Right cardiac atrium (tissue), 5 donors: ENCODE measurements at regions not wholly inside any gene's neighbourhood (a gene's known extent, or its start where the extent isn't known, plus 50 kb on each side); places are given as distances from the start of the nearest gene placed in this dataset.

Source experiments
- ATAC-seq, 2 donors: fragments of 200-7000 bp; cut with Tn5 transposase; one replicate each; pipeline versions ENCODE4 v1.8.0 to v1.9.1; 2020; ENCODE audit warnings: moderate library complexity in 2 of 2, mild to moderate bottlenecking in 1 of 2
- DNase-seq, 3 donors: peaks; one replicate each; pipeline ENCODE4 v3.0.0-alpha.2; 2020
- H3K27ac ChIP-seq: one replicate; pipeline ENCODE4 v1.5.1; 2013; ENCODE audit warnings: mild to moderate bottlenecking, low read length, control low read depth, moderate library complexity
- H3K27me3 ChIP-seq: one replicate; pipeline ENCODE4 v1.6.1; 2013; ENCODE audit not compliant: control insufficient read depth, insufficient read depth
- H3K4me1 ChIP-seq: one replicate; pipeline ENCODE4 v1.6.1; 2013; ENCODE audit warnings: low read length; ENCODE audit not compliant: control insufficient read depth, insufficient read depth
- H3K4me3 ChIP-seq: one replicate; pipeline ENCODE4 v1.5.1; 2013; ENCODE audit warnings: low read length, control low read depth
- H3K9me3 ChIP-seq: one replicate; pipeline ENCODE4 v1.6.1; 2013; ENCODE audit warnings: low read length; ENCODE audit not compliant: control insufficient read depth
- WGBS: extraction: QIAGEN DNeasy Blood & Tissue Kit; methylation state at CpG from one replicate; pipeline ENCODE4 v1.1.7; 2013; 5-methylcytosine and 5-hydroxymethylcytosine counted together
- intact Hi-C, 4 donors: fragments of 100-400 bp; cut with DNase I; formaldehyde crosslinking; loops; one replicate each; pipeline versions ENCODE4 v1.11.0 to v1.14.0; 2022 to 2023
- donor health status: healthy with polysubstance abuse.
- donor health status: DM: no; HTN: yes; CAD: no.
- donor health status: DM: no; HTN: no; CAD: no.
- donor health status: DM: no; HTN: yes; CAD: no; lungs with severe emphysema.
- donor health status: DM: yes; HTN: yes; CAD: no.

DNA sequence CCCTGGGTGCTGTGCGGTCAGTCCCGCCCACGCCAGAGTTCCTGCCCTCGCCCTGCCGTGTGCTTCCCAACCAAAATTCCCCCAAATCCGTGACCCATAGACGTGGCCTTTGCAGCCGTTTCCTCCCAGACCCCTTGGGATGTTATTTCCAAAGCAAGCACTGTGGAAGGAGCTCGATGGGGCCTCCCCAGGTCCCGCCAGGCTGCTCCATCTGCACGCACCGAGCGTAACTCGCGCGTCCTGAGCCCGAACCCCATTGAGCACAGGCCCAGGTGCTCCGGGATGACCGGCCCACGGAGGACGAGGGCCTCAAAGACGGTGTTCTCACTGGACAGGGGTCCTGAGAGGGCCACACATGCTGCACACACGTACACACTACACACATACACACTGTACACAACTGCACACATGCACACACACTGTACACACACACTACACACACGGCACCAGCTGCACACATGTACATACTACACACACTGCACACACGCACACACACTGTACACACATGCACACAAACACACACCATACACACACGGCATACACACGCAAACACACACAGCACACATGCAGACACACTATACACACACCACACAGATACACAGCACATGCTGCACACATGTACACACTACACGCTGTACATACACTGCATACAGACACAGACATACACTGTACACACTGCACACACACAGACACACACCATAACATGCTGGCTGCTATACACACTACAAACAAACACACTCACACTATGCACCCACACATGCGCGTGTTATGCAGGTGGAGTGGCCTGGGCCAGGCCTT, 431.2 kb upstream of the SALL3 start:
- intact Hi-C loops: no loop called here
- DNase-seq (no peak), ATAC-seq (no peak)
- WGBS: 93% methylated on average over 30 of the region's 30 CpGs
- Histone ChIP-seq H3K9me3 (no peaks in the 10 kb centered on the region), H3K27me3 (peaks cover 2% of the 10 kb centered on the region), H3K4me3 (no peak overlapping the region), H3K27ac (no peak overlapping the region), H3K4me1 (no peaks in the 10 kb centered on the region)

DNA sequence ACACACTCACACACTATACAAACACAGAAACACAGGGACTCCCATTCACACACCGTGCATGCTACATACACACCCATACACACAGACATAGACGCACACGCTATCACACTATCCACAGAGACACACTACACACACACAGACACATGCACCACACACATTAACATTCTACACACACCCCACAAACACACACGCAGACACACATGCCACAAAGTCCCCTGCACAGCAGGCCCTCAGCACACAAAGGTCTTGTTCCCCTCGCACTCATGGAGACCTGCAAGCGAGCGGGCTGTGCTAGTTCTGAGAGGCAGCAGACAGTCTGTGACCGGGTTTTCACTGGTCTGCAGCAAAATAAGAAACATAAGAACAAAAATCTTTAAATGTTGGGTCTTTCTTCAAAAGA, 429.6 kb upstream of the SALL3 start:
- intact Hi-C loops: no loop called here
- 88% methylated on average over 8 of the region's 8 CpGs for WGBS
- peaks cover 3% of the 10 kb centered on the region for H3K9me3 ChIP-seq
- no peaks in the 10 kb centered on the region for H3K4me1 ChIP-seq
- ATAC-seq (no peak), DNase-seq (peak in 1 of 3 donors; percentile 7)
- no peak overlapping the region for H3K4me3 ChIP-seq
- H3K27me3 ChIP-seq: peaks cover 2% of the 10 kb centered on the region
- H3K27ac ChIP-seq: no peak overlapping the region

DNA sequence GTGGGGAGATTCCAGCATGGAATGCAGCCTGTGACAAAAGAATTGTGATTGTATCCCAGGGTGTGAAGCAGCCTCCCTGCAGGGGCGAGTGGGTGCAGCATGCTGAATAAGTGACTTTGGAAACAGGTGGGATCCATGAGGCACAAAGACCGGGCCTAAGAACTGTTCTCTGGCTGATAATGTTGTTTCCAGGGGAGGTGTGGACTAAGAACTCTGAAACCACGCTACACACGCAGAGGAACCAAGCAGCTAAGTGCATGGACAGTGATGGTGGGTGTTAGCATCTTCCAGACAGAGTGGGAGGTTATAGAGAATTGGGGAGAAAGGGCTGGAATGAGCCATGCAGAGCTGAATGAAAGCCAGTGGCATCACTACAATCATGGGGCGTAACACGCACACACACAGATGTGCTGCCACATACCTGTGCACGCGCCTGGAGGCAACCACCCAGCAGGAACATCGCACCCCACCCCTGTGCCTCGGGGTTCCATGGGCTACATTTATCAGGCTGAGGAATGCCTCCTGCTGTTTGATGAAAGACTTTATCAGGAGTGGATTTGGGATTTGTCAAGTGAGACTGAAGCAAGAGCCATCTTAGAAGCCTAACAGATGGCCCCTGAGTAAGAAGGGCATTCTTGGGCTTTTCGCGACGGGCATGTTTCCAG, 424.5 kb upstream of the SALL3 start:
- intact Hi-C loops: no loop called here
- no peak for ATAC-seq
- H3K27me3 ChIP-seq: peaks cover 2% of the 10 kb centered on the region
- H3K4me3 ChIP-seq: no peak overlapping the region
- no peak for DNase-seq
- H3K9me3 ChIP-seq: peaks cover 3% of the 10 kb centered on the region
- no peaks in the 10 kb centered on the region for H3K4me1 ChIP-seq
- 82% methylated on average over 13 of the region's 13 CpGs for WGBS
- H3K27ac ChIP-seq: no peak overlapping the region

DNA sequence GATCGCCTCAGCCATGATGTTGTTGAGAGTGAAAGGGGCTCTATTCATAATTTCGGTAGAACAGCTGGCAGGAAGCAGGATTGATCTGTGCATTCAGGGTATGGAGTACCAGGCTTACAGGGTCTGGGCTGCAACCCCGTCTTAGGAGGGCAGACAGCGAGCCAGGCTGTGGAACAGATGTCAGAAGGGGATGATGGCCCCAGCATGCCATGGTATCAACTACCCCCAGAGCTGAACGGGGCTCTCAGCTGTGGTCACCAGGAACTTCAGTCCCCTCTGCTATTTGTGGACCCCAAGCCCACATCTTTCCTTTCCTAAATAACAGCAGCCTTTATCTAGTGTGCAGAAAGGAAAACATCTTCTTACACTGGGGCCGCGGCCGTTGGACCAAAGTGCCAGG, 422.2 kb upstream of the SALL3 start:
- Histone ChIP-seq H3K4me1 (no peaks in the 10 kb centered on the region), H3K27ac (no peak overlapping the region), H3K9me3 (peaks cover 3% of the 10 kb centered on the region), H3K4me3 (no peak overlapping the region), H3K27me3 (no peaks in the 10 kb centered on the region)
- ATAC-seq (no peak), DNase-seq (no peak)
- intact Hi-C loops: no loop called here
- WGBS: 88% methylated on average over 8 of the region's 8 CpGs

DNA sequence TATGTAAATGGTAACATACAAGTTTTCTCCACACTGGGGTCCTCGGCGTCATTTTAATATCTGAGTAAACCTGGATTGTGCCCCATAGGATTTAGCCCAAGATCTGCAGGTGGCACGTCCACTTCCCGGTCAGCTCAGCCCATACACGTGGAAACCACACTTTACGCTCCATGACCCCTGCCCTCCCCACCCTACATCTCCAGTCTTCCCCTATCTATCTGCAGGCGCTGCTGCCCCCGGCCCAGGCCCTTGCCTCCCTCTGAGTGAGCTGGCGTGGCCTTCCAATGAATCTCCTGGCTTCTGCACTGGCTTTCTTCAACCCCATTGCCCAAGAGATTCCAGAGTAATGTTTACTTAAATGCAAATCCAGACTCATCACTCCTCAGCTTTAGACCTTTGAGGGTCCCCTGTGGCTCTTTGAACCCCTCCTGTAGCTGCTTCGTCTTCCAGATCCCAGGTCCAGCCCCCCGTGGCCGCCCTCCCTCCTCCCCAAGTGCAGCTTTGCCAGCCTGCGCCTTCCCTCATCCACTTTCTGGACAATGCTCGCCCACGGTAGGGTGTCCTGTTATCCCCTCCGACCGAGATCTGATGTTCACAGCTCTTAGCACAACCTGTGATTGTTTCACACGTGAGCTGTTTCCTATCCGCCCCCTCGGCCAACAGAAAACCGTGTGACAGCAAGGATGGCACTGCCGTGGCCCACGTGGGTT, 421.4 kb upstream of the SALL3 start:
- ATAC-seq (no peak), DNase-seq (no peak)
- H3K9me3 ChIP-seq: peaks cover 3% of the 10 kb centered on the region
- H3K4me1 ChIP-seq: no peaks in the 10 kb centered on the region
- no peak overlapping the region for H3K27ac ChIP-seq
- intact Hi-C loops: no loop called here
- 84% methylated on average over 23 of the region's 23 CpGs for WGBS
- H3K4me3 ChIP-seq: no peak overlapping the region
- H3K27me3 ChIP-seq: no peaks in the 10 kb centered on the region

DNA sequence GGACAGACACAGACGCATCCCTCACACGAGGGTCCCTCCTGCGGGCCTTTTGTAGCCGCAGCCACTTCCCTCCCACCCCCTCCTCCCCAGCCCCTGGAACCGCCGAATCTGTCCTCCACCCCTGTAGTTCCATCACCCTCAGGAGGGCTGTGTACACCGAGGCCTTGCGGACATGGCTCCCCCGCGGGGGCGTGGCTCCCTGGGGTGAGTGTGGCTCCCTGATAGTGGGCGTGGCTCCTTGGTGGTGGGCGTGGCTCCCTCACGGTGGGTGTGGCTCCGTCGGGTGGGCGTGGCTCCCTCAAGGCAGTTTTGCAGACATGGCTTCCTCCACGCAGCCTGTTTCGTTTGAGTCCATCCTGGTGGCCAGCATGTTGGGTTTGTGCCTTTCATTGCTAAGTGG, 420.7 kb upstream of the SALL3 start:
- Histone ChIP-seq H3K27ac (no peak overlapping the region), H3K9me3 (peaks cover 3% of the 10 kb centered on the region), H3K4me3 (no peak overlapping the region), H3K27me3 (no peaks in the 10 kb centered on the region), H3K4me1 (no peaks in the 10 kb centered on the region)
- WGBS: 67% methylated on average over 19 of the region's 19 CpGs
- intact Hi-C loops: no loop called here
- DNase-seq (no peak), ATAC-seq (no peak)

DNA sequence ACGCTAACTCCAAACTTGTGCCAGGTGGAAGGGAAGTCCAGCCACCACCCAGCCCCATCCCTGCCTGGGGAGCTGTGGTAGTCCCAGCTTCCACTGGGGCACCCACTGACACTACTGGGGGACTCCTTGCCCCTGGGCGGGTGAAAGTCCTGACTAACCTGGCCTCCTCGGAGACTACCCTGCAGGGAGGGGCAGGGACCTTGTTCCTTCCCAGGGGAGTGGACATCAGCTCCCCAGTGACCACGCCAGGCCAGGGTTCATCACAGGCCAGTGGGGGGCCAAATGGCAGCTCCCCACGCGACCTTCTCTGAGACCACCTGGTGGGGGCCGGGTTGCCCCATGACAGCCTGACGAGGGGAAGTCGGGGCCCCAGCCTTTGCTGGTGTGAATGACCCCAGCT, 420.0 kb upstream of the SALL3 start:
- no peak overlapping the region for H3K4me3 ChIP-seq
- 90% methylated on average over 9 of the region's 9 CpGs for WGBS
- H3K27me3 ChIP-seq: no peaks in the 10 kb centered on the region
- H3K9me3 ChIP-seq: peaks cover 3% of the 10 kb centered on the region
- no peak overlapping the region for H3K27ac ChIP-seq
- no peak for DNase-seq
- peak in 1 of 2 donors; percentile 17 for ATAC-seq
- no peaks in the 10 kb centered on the region for H3K4me1 ChIP-seq
- intact Hi-C loops: no loop called here

DNA sequence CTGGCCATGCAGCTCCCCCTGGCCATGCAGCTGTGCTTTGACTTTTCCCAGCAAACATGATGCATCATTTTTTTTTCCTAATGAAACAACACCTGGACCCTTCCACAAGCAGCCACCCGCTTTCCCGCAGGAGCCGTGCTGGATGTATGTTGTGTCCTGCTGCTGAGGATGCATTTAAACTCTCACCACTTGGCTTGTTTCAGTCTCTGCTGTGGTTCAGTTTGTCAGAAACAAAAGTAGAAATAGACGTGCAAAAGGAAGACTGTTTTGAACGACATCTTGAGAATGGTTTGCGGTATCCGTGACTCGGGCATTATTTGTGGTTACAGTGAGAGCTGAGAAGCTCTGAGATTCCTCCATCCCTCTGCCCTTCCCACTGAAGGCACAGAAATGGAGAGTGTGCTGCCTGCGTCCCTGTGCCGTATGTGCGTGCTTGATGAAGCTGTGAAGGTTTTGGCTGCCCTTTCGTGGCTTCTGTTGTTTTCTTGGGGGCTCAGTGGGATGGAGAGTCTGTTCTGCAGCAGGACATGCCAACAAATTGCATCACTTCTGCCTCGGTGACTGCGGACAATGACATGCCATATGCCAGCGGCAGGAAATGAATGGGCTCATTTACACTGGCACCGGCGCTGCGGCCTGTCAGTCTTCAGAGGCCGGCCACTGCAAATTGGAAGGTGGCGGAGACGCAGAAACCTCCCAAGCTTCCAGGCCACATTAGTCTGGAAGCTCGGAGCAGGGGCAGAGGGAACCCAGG, 417.7 kb upstream of the SALL3 start:
- Histone ChIP-seq H3K9me3 (no peaks in the 10 kb centered on the region), H3K4me1 (no peaks in the 10 kb centered on the region), H3K4me3 (no peak overlapping the region), H3K27me3 (no peaks in the 10 kb centered on the region), H3K27ac (no peak overlapping the region)
- 76% methylated on average over 22 of the region's 22 CpGs for WGBS
- intact Hi-C loops: no loop called here
- DNase-seq (no peak), ATAC-seq (no peak)

DNA sequence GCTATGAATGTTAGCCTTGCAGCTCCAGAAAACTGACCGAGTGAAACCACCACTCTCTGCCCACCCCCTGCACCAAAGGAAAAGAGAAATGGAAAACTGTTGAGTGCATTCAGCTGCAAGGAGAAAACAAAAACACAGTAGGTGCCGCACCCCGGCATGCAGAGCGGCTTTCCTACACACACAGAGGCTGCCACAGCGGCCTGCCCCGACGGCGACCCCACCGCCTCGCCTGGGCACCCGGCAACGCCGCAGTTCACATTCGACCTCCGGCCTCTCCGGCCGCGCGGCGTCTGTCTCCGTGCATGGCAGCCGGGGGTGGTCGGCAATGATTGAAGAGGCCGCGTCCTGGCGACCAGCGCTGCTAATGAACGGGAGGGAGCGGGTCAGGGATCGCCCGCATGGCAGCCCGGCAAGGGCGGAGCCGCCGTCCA, 417.1 kb upstream of the SALL3 start:
- DNase-seq (no peak), ATAC-seq (no peak)
- Histone ChIP-seq H3K4me1 (no peaks in the 10 kb centered on the region), H3K27ac (no peak overlapping the region), H3K4me3 (no peak overlapping the region), H3K9me3 (no peaks in the 10 kb centered on the region), H3K27me3 (no peaks in the 10 kb centered on the region)
- WGBS: 75% methylated on average over 35 of the region's 35 CpGs
- intact Hi-C loops: no loop called here

DNA sequence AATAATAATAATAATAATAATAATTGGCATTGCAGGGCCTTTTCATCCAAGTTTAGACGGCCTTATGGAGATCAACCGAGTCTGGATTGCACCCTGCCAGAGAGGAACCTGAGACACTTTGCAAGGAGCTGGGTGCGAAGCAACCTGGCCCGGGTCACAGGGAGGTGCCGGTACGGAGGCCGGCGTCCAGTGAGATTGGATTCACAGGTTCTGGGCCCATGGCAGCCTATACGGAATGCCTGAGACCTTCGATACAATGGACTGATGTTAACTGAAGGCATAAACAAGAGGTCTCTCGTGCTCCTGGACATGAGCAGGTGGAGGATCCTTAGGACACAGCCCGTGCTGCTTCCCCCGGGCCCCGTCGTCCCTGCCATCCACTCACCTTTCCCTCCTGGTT, 416.5 kb upstream of the SALL3 start:
- Histone ChIP-seq H3K27ac (no peak overlapping the region), H3K4me1 (no peaks in the 10 kb centered on the region), H3K4me3 (no peak overlapping the region), H3K27me3 (no peaks in the 10 kb centered on the region), H3K9me3 (no peaks in the 10 kb centered on the region)
- intact Hi-C loops: no loop called here
- WGBS: 94% methylated on average over 15 of the region's 15 CpGs
- no peak for DNase-seq
- ATAC-seq: no peak

DNA sequence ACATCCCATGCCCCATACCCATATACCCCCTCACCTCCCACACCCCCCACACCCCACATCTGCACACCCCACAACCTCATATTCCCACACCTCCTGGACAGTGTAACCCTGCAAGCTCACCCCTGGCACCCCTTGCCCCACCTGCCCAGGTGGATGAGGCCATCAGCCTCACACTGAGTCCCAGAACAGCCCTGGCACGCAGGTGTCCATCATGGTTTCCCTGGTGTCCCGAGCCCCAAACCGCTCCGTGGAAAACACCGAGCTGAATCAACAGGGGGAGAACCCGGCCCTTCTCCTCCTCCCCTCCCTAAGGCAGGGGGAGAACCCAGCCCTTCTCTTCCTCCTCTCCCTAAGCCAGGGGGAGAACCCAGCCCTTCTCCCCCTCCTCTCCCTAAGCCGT, 415.6 kb upstream of the SALL3 start:
- ATAC-seq (no peak), DNase-seq (no peak)
- Histone ChIP-seq H3K4me1 (no peaks in the 10 kb centered on the region), H3K27ac (no peak overlapping the region), H3K4me3 (no peak overlapping the region), H3K9me3 (no peaks in the 10 kb centered on the region), H3K27me3 (no peaks in the 10 kb centered on the region)
- WGBS: 63% methylated on average over 7 of the region's 7 CpGs
- intact Hi-C loops: no loop called here
